Trophoblast cell (in vitro differentiated cells and primary cell): ENCODE measurements at regions not wholly inside any gene's neighbourhood (a gene's known extent, or its start where the extent isn't known, plus 50 kb on each side); places are given as distances from the start of the nearest gene placed in this dataset.
"Not testable (repeated sequence)": the region's sequence is repeated elsewhere in the genome, so short reads cannot be mapped to it uniquely, and the experiment has no call there.

Experiments used
- DNase-seq, 2 donors: peaks; one replicate each; pipeline ENCODE4 v3.0.0-alpha.2; 2016
- H2AFZ ChIP-seq: 2 replicates; pipeline ENCODE4 v1.6.1; 2013; ENCODE audit warnings: low read length, moderate library complexity, mild to moderate bottlenecking; ENCODE audit not compliant: insufficient read depth, poor library complexity
- H2AK5ac ChIP-seq: 2 replicates; pipeline ENCODE4 v1.6.1; 2013; ENCODE audit warnings: mild to moderate bottlenecking, low read length
- H2BK120ac ChIP-seq: 2 replicates; pipeline ENCODE4 v1.6.1; 2013; ENCODE audit warnings: low read length, mild to moderate bottlenecking, moderate library complexity; ENCODE audit not compliant: insufficient read depth, poor library complexity
- H2BK12ac ChIP-seq: 2 replicates; pipeline ENCODE4 v1.6.1; 2013; ENCODE audit warnings: mild to moderate bottlenecking, low read length, moderate library complexity
- H2BK5ac ChIP-seq: 2 replicates; pipeline ENCODE4 v1.6.1; 2013; ENCODE audit warnings: low read length, low read depth, moderate library complexity, mild to moderate bottlenecking; ENCODE audit not compliant: poor library complexity
- H3K14ac ChIP-seq: 2 replicates; pipeline ENCODE4 v1.6.1; 2013; ENCODE audit warnings: mild to moderate bottlenecking, low read length
- H3K18ac ChIP-seq: 2 replicates; pipeline ENCODE4 v1.6.1; 2013; ENCODE audit warnings: mild to moderate bottlenecking, low read length
- H3K23ac ChIP-seq: 2 replicates; pipeline ENCODE4 v1.6.1; 2013; ENCODE audit warnings: low read length
- H3K27ac ChIP-seq: 2 replicates; pipeline ENCODE4 v1.5.1; 2013; ENCODE audit warnings: low read depth, mild to moderate bottlenecking, inconsistent platforms, low read length, moderate library complexity
- H3K27me3 ChIP-seq: 2 replicates; pipeline ENCODE4 v1.6.1; 2013; ENCODE audit warnings: inconsistent platforms, mild to moderate bottlenecking, low read length, moderate library complexity; ENCODE audit not compliant: insufficient read depth
- H3K36me3 ChIP-seq, 2 experiments: 1 replicate in 1 of 2; 2 replicates in 1 of 2; pipeline ENCODE4 v1.6.1; 2013; ENCODE audit warnings: low read length in 2 of 2, mild to moderate bottlenecking in 2 of 2, moderate library complexity in 1 of 2; ENCODE audit not compliant: insufficient read depth in 2 of 2, control insufficient read depth in 1 of 2
- H3K4ac ChIP-seq: 2 replicates; pipeline ENCODE4 v1.6.1; 2013; ENCODE audit warnings: low read depth, mild to moderate bottlenecking, low read length, moderate library complexity
- H3K4me1 ChIP-seq, 2 experiments: 1 replicate in 1 of 2; 2 replicates in 1 of 2; pipeline ENCODE4 v1.6.1; 2013; ENCODE audit warnings: low read length in 2 of 2, mild to moderate bottlenecking in 2 of 2, moderate library complexity in 1 of 2; ENCODE audit not compliant: insufficient read depth in 2 of 2, control insufficient read depth in 1 of 2
- H3K4me2 ChIP-seq: 2 replicates; pipeline ENCODE4 v1.6.1; 2013; ENCODE audit warnings: inconsistent platforms, mild to moderate bottlenecking, low read length, moderate library complexity
- H3K4me3 ChIP-seq: 2 replicates; pipeline ENCODE4 v1.5.1; 2013; ENCODE audit warnings: mild to moderate bottlenecking, low read depth, low read length, inconsistent platforms
- H3K79me1 ChIP-seq: one replicate; pipeline ENCODE4 v1.6.1; 2013; ENCODE audit warnings: low read length
- H3K79me2 ChIP-seq: 2 replicates; pipeline ENCODE4 v1.6.1; 2013; ENCODE audit warnings: low read length, mild to moderate bottlenecking; ENCODE audit not compliant: control insufficient read depth, insufficient read depth, poor library complexity
- H3K9ac ChIP-seq: 2 replicates; pipeline ENCODE4 v1.6.1; 2013; ENCODE audit warnings: mild to moderate bottlenecking, low read length
- H3K9me3 ChIP-seq: 2 replicates; pipeline ENCODE4 v1.6.1; 2013; ENCODE audit warnings: low read depth, mild to moderate bottlenecking, control low read depth, inconsistent platforms, low read length; ENCODE audit not compliant: insufficient read depth
- H4K12ac ChIP-seq: 2 replicates; pipeline ENCODE4 v1.6.1; 2013; ENCODE audit warnings: low read depth, mild to moderate bottlenecking, low read length, moderate library complexity
- H4K8ac ChIP-seq: 2 replicates; pipeline ENCODE4 v1.6.1; 2013; ENCODE audit warnings: low read depth, mild to moderate bottlenecking, low read length, moderate library complexity
- H4K91ac ChIP-seq: one replicate; pipeline ENCODE4 v1.6.1; 2013; ENCODE audit warnings: low read depth, mild to moderate bottlenecking, low read length, moderate library complexity
- WGBS: extraction: QIAGEN DNeasy Blood & Tissue Kit; methylation state at CpG from one replicate; pipeline ENCODE4 v1.1.7; 2013; ENCODE audit warnings: missing lambda C conversion rate; ENCODE audit not compliant: insufficient read length, insufficient coverage; ENCODE audit errors: extremely low coverage; 5-methylcytosine and 5-hydroxymethylcytosine counted together

DNA sequence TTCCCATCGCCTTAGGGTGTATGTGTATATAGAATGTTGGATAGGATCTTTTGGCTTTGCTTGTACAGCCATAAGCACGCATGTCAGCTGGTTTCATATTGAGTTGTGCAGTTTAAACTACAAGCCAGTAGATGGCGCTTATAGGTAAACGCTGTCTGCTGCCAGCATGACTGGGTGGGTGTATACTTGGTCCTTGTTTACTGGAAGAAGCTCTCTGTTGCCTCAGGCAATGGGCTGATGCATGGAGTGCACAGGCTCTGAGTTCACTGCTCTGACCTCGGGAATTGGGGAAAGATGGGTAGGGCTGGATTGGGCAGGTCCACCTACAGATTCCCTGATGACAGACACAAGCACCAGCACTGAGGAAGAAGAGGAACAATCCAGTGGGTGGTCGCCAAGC is 831.5 kb downstream of the STIM2 start:
- no peaks in the 10 kb centered on the region for H3K4me1 ChIP-seq
- no peak overlapping the region for H2AFZ ChIP-seq
- H3K27me3 ChIP-seq: no peaks in the 10 kb centered on the region
- H2BK120ac ChIP-seq: no peak overlapping the region
- H2BK5ac ChIP-seq: no peak overlapping the region
- no peak overlapping the region for H3K4me3 ChIP-seq
- no peak overlapping the region for H3K4me2 ChIP-seq
- no peak overlapping the region for H3K23ac ChIP-seq
- H2BK12ac ChIP-seq: no peak overlapping the region
- no peak overlapping the region for H3K4ac ChIP-seq
- no peak overlapping the region for H4K12ac ChIP-seq
- no peak overlapping the region for H3K9ac ChIP-seq
- peak; percentile 64 to 86 for DNase-seq
- no peak overlapping the region for H4K8ac ChIP-seq
- no peaks in the 10 kb centered on the region for H3K79me2 ChIP-seq
- no peak overlapping the region for H3K27ac ChIP-seq
- no peaks in the 10 kb centered on the region for H3K36me3 ChIP-seq
- no CpG with 5 or more reads among the region's 6 CpGs for WGBS
- no peak overlapping the region for H4K91ac ChIP-seq
- H3K79me1 ChIP-seq: no peaks in the 10 kb centered on the region
- no peak overlapping the region for H3K18ac ChIP-seq
- H3K9me3 ChIP-seq: no peaks in the 10 kb centered on the region
- no peak overlapping the region for H3K14ac ChIP-seq
- H2AK5ac ChIP-seq: no peak overlapping the region

DNA sequence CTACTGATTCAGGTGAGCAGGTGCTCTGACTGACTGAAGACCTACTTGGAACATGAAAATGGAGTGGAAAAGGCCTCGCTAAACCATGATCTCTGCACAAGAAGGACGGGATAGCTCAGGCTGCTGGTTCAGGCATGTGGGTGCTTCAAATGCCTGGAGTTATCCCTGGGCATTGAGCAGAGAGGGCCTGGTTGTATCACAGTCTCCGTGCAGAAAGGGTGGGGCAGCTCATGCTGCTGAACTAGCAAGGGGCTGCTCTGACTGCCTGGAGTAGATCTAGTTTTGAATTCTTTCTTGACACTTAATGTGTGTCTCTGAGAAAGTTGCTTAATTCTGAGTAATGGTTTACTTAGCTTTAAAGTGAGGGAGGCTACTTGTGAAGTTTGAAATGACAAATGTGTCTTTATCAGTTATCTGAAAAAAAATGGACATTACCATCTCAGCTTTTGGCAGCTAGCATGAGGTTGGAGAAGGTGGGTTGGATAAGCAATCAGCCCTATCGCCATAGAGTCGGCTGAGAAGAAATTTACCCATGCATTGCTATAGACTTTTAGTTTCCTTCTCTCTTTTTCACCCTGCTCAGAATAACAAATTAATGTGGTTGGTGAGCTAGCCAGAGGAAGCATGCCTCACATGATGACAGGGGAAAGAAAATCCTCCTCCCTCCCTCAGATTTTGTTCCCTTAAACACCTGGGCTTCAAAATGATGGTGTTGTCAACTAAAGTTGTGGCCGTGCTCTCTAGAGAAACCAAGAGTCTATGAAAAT is 832.4 kb downstream of the STIM2 start:
- no peaks in the 10 kb centered on the region for H3K9me3 ChIP-seq
- no peaks in the 10 kb centered on the region for H3K36me3 ChIP-seq
- H3K27me3 ChIP-seq: no peaks in the 10 kb centered on the region
- H3K27ac ChIP-seq: no peak overlapping the region
- H3K4me2 ChIP-seq: no peak overlapping the region
- no peak overlapping the region for H3K23ac ChIP-seq
- no peaks in the 10 kb centered on the region for H3K79me1 ChIP-seq
- H2AK5ac ChIP-seq: no peak overlapping the region
- H3K4me1 ChIP-seq: no peaks in the 10 kb centered on the region
- no peaks in the 10 kb centered on the region for H3K79me2 ChIP-seq
- no peak overlapping the region for H2AFZ ChIP-seq
- no peak overlapping the region for H2BK120ac ChIP-seq
- H2BK5ac ChIP-seq: no peak overlapping the region
- H4K91ac ChIP-seq: no peak overlapping the region
- no peak overlapping the region for H2BK12ac ChIP-seq
- H3K14ac ChIP-seq: no peak overlapping the region
- no peak for DNase-seq
- no CpG with 5 or more reads among the region's 6 CpGs for WGBS
- H3K9ac ChIP-seq: no peak overlapping the region
- H4K12ac ChIP-seq: no peak overlapping the region
- no peak overlapping the region for H4K8ac ChIP-seq
- no peak overlapping the region for H3K4me3 ChIP-seq
- no peak overlapping the region for H3K4ac ChIP-seq
- no peak overlapping the region for H3K18ac ChIP-seq

DNA sequence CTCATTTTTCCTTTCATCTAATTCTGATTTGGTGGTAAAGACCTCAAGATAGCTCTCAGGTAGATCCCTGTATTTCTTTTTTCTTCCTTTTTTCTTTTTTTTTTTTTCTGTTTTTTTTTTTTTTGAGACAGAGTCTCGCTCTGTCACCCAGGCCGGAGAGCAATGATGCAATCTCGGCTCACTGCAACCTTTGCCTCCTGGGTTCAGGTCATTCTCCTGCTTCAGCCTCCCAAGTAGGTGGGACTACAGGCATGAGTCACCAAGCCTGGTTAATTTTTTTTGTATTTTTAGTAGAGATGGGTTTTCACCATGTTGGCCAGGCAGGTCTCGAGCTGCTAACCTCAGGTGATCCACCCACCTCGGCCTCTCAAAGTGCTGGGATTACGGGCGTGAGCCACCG is 835.6 kb downstream of the STIM2 start:
- H3K9me3 ChIP-seq, H3K79me2 ChIP-seq, H3K4me2 ChIP-seq, H3K18ac ChIP-seq, H3K27ac ChIP-seq, H3K9ac ChIP-seq, H3K79me1 ChIP-seq, H3K36me3 ChIP-seq, H3K4me1 ChIP-seq, H3K23ac ChIP-seq, H4K8ac ChIP-seq, H4K91ac ChIP-seq, H2AFZ ChIP-seq, H2BK120ac ChIP-seq, H4K12ac ChIP-seq, H3K4ac ChIP-seq, H2BK12ac ChIP-seq, H2BK5ac ChIP-seq, DNase-seq, H3K27me3 ChIP-seq, H2AK5ac ChIP-seq, H3K14ac ChIP-seq, H3K4me3 ChIP-seq: not testable (repeated sequence)
- WGBS: no CpG with 5 or more reads among the region's 8 CpGs

DNA sequence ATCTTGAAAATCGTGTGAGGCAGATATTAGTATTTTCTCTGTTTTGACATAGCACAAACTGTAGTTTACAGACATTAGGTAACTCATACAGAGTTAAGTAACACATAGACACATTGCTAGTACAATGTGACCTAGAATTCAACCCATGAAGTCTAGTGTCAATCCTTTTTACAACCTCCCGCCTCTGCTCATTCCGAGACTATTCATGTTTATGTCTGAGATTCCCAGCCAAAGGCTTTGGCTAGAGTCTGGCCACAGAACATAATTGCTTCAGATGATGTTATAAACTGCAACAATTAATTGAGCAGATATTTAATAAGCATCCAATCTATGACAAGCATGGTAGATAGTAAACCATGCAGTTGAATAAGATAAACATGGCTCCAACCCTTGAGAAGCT is 841.0 kb downstream of the STIM2 start:
- Histone ChIP-seq H3K14ac (no peak overlapping the region), H3K9me3 (no peaks in the 10 kb centered on the region), H3K4me3 (no peak overlapping the region), H3K79me2 (no peaks in the 10 kb centered on the region), H4K8ac (no peak overlapping the region), H3K27me3 (no peaks in the 10 kb centered on the region), H3K18ac (no peak overlapping the region), H3K4me2 (no peak overlapping the region), H3K9ac (no peak overlapping the region), H3K36me3 (no peaks in the 10 kb centered on the region), H2AK5ac (no peak overlapping the region), H2BK12ac (no peak overlapping the region), H2AFZ (no peak overlapping the region), H3K4ac (no peak overlapping the region), H2BK120ac (no peak overlapping the region), H3K4me1 (no peaks in the 10 kb centered on the region), H4K12ac (no peak overlapping the region), H4K91ac (no peak overlapping the region), H2BK5ac (no peak overlapping the region), H3K27ac (no peak overlapping the region), H3K23ac (no peak overlapping the region), H3K79me1 (no peaks in the 10 kb centered on the region)
- WGBS: no CpG with 5 or more reads among the region's 3 CpGs
- DNase-seq: no peak
